A204.1 (cell line): ENCODE measurements at regions not wholly inside any gene's neighbourhood (a gene's known extent, or its start where the extent isn't known, plus 50 kb on each side); places are given as distances from the start of the nearest gene placed in this dataset.

ENCODE experiments used
- FAIRE-seq: peaks from 2 replicates; lab custom pipeline; 2012; peaks lifted over from hg19 to GRCh38; lab: Jason Lieb, UNC

DNA sequence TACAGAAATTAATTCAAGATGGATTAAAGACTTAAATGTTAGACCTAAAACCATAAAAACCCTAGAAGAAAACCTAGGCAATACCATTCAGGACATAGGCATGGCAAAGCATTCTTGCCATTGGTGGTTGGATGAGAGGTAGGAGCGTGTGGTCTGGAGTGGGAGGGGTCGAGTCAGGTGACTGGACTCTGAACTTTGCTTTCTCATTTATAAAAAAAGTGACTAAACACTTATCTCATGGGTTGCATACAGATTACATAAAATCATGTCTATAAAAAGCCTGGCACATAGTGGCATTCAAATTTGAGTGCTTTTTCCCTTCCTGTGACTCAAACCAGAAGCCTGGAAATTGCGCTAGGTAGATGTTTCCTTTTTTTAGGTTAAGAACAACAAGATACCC lies 159.7 kb upstream of the SHISA6 start:
- no peak for FAIRE-seq

DNA sequence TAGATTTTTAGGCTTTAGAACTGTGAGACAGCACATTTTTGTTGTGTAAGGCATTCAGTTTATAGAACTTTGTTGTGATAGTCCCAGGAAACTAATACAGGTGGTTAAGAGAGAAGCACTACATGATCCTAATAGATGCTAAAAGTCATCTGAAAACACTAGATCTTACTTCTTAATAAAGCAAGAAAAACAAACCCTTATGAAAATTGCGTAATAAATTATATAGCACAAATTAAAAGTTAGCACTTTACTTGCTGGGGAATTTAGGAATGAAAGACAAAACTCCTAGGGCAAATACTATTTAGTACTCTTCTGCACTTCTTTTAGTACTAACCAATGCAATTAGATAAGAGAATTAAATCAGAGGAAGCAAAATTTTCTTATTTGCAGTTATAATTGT lies 163.3 kb upstream of the SHISA6 start:
- FAIRE-seq, result no peak

DNA sequence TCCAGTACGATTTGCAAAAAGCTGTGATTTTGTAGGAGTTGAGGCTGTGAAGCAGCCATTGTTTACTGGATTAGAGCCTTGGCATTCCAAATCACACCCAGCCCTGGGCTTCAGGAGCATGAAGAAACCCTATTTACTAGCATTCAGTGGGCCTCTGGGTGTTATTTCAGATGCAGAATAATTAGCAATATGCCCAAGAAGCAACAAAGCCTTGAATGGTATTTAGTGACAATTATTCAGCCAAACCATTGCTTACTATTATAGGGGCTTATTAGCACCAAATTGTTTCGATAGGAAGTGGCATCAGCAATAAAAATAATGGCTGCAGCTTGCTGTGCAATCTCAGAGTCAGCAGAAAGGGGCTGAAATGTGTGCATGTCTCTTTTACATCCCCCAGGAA lies 166.6 kb upstream of the SHISA6 start:
- no peak for FAIRE-seq

- no peak for FAIRE-seq
Observed at GRCh38 chr17:11056926-11057325, 184.1 kb upstream of the SHISA6 start.

DNA sequence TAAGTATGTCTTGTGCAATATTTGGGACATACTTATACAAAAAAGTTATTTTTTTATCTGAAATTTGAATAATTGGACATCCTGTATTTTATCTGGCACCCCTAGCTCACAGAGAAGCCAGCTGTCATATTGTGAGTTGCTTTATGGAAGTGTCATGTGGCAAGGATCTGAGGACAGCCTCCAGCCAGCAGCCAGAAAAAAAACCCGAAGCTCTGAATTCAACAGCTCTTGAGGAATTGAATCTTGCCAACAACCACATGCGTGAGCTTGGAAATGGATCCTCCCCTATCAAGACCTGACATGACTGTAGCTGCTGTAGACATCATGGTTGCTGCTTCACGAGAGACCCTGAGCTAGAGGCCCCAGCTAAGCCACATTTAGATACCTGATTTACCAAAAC lies 187.2 kb upstream of the SHISA6 start:
- FAIRE-seq, result no peak

- FAIRE-seq, result no peak
Observed at GRCh38 chr17:11049539-11049938, 191.5 kb upstream of the SHISA6 start.

DNA sequence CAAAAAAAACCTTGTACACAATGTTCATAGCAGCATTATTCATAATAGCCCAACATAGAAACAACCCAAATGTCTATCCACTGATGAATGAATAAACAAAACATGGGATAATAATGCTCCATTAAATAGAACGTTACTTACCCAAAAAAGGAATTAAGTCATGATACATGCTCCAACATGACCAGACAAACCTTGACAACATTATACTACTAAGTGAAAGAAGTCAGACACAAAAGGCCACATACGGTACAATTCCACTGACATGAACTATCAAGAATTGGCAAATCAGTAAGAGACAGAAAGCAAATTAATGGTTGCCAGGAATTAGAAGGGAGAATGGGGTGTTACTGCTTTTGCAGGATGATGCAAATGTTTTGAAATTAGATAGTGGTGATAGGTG lies 193.8 kb upstream of the SHISA6 start:
- FAIRE-seq, result no peak

DNA sequence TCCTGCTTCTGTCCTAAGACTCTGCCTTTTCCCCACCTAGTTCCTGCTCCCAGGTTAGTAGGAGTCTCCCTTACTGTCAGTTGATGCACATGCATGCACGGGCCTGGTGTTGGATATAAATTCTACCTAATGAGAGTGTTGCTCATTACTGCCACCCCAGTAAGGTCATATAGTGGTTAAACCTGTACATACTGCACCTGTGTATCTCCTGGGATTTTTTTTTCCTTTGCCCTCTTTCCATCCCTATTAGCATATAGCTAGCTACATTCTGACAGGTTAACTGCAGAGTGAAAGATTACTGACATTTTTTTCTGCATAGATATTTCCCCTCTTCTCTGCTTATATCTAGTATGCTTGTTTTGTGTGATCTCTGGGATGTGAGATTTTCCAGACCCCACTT lies 201.5 kb upstream of the PIRT start:
- FAIRE-seq, result no peak

- no peak for FAIRE-seq
Observed at GRCh38 chr17:11035681-11036080, 197.8 kb upstream of the PIRT start.

DNA sequence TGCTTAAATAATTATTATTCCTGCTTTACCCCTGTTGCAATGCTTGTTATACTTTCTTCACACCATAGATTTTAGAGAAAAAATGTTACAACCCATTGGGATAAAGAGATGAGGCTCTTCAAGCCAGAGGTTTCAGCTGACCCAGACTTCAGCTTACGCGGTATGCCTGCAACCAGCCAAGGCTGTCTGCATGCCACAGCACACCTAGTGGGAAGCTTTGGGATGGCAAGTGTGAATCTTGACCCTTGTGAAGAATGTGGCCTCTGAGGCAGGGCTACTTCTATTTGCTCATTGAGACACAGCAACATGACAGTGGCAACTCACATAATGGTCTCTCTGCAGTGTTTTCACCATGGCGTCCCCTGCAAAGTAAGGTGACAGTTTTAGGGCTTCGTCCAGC lies 193.9 kb upstream of the PIRT start:
- no peak for FAIRE-seq

- FAIRE-seq, result no peak
Observed at GRCh38 chr17:11029791-11030190, 191.9 kb upstream of the PIRT start.

DNA sequence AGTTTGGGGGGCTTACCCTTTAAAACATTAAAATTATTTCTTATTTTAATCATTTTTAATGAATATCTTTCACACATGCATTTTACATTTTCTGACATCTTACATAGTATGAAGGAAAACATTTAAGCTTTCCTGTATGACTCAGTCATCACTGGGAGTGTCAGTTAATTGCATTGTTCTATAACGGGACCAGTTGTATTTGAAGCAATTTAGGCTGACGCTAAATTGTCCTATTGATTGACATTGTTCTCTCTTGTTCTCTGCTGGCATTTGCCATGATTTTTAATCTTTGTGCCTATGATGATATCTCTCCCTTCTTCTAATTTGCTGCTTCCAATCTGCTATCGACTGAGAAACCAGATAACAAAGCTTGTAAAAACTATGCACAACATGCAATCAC lies 190.5 kb upstream of the PIRT start:
- FAIRE-seq, result no peak

DNA sequence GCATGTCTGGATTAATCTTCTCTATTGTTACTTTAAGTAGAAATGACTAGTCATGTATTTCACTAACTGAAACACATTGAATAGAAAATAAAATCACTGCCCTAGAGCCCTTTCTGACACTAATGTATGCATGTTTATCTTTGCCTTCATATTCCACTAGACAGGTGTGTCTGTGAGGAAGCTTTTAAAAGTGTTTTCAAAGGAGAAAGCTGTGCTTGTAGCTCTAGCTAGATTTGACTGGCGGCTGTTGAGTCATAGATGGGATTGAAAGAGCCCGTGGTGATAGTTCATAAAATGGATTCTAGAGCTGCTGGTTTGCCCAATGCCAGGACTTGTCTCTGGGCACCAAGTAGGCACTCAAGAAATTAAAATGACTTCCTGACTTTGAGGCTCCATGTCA lies 189.0 kb upstream of the PIRT start:
- FAIRE-seq, result no peak

- no peak for FAIRE-seq
Observed at GRCh38 chr17:11023639-11024479, 186.0 kb upstream of the PIRT start.

GRCh38 chr17:11006530-11006929 lies 168.6 kb upstream of the PIRT start:
- no peak for FAIRE-seq

DNA sequence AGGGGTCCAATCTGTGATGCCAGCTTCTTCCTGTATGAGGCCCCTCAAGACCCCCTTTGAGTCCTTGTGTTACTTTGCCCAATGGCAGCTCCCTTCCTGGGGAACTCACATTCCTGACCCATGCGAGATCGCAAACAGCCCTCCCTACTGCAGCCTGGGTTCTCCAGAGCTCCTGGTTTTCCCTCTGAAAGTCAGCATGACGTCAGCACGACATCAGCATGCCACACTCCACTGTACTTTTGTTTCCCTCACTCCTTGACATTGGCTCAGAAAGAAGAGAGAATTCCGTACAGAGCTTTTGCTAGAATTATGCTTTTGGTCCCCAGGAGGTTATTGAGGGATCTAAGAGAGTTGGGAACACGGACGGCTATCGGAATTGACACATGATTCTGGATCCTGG lies 168.1 kb upstream of the PIRT start:
- FAIRE-seq, result no peak

DNA sequence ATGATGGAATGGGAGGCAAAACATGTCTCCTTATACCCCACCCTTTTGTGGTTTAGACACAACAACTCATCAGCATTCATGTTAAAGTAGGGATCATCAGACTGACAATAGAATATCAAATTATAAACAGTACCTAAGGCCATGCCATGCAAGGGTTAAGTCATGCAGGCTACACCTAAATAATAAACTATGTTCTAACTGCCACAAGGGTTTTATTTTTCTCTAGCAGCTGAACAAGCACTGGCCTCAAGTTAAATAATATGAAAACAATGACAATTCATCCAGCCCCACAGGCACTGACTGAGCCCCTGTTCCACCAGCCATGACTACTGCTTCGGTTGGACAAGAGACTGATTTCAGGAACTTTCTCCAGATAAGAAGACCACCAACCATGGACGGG lies 164.5 kb upstream of the PIRT start:
- no peak for FAIRE-seq

GRCh38 chr17:11001651-11002050 lies 163.8 kb upstream of the PIRT start:
- no peak for FAIRE-seq

DNA sequence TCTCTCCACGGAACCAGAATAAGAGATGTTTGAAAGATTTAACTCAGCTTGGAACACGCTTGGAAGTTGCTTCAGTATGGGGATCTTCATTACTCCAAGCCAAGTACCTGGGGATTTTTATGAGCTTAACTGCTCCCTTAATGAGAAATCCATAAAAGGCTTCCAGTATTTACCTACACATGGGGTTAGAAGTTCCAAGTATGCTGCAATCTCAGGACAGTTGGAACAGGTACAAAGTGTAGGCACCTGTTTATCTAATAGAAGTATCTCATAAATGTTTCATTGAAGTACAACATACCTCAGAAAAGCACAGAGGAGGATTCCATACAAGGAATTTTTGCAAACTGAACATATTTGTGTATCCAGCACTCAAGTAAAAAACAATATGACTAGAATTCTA lies 161.6 kb upstream of the PIRT start:
- FAIRE-seq, result no peak

GRCh38 chr17:10993126-10993525 lies 155.2 kb upstream of the PIRT start:
- FAIRE-seq, result no peak

- no peak for FAIRE-seq
Observed at GRCh38 chr17:10992106-10992880, 154.4 kb upstream of the PIRT start.

- no peak for FAIRE-seq
Observed at GRCh38 chr17:10987786-10988185, 149.9 kb upstream of the PIRT start.

DNA sequence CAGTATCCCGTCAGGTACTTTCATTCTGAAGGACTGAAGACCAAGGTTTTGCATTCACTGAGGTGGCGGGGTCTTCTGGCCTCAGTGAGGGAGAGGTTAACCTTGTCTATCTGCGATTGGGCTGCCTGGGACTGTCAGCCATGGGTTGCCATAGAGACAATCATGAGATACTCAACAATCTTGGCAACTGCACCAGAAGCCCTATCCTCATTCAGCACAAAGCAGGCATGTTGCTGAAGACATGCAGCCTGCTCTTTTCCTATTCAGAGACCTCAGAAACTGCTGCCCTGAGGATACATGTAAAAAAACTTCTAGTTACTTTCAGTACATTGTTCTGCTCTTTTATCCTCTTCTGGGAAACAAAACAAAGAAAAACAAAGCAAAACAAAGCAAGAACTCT lies 146.3 kb upstream of the PIRT start:
- no peak for FAIRE-seq

GRCh38 chr17:10976401-10976800 lies 138.5 kb upstream of the PIRT start:
- no peak for FAIRE-seq
